H9 (cell line): ENCODE measurements at regions not wholly inside any gene's neighbourhood (a gene's known extent, or its start where the extent isn't known, plus 50 kb on each side); places are given as distances from the start of the nearest gene placed in this dataset.

Source experiments
- DNase-seq: peaks from one replicate; pipeline ENCODE4 v3.0.0-alpha.2; 2017
- H2AFZ ChIP-seq: one replicate; pipeline ENCODE4 v1.6.1; 2013; ENCODE audit warnings: mild to moderate bottlenecking, low read length, control low read depth, moderate library complexity
- H2AK5ac ChIP-seq: 2 replicates; pipeline ENCODE4 v1.6.1; 2013; ENCODE audit warnings: low read length, control low read depth, mixed read lengths; ENCODE audit not compliant: insufficient read length
- H2BK120ac ChIP-seq: one replicate; pipeline ENCODE4 v1.6.1; 2013; ENCODE audit warnings: low read depth, mild to moderate bottlenecking, low read length, control low read depth, inconsistent platforms; ENCODE audit not compliant: poor library complexity, severe bottlenecking
- H2BK12ac ChIP-seq: 2 replicates; pipeline ENCODE4 v1.6.1; 2013; ENCODE audit warnings: low read length, control low read depth, mixed read lengths, low read depth; ENCODE audit not compliant: insufficient read length
- H2BK15ac ChIP-seq: 2 replicates; pipeline ENCODE4 v1.6.1; 2013; ENCODE audit warnings: low read depth, low read length, control low read depth
- H2BK20ac ChIP-seq: one replicate; pipeline ENCODE4 v1.6.1; 2013; ENCODE audit warnings: low read depth, mild to moderate bottlenecking, low read length, control low read depth, inconsistent platforms; ENCODE audit not compliant: poor library complexity, severe bottlenecking
- H2BK5ac ChIP-seq: 2 replicates; pipeline ENCODE4 v1.6.1; 2013; ENCODE audit warnings: low read length, control low read depth, mixed read lengths; ENCODE audit not compliant: insufficient read length
- H3K14ac ChIP-seq: 2 replicates; pipeline ENCODE4 v1.6.1; 2013; ENCODE audit warnings: low read length, control low read depth; ENCODE audit not compliant: insufficient read depth
- H3K18ac ChIP-seq: 2 replicates; pipeline ENCODE4 v1.6.1; 2013; ENCODE audit warnings: low read depth, mild to moderate bottlenecking, mixed read lengths, low read length, control low read depth; ENCODE audit not compliant: insufficient read length
- H3K23ac ChIP-seq: 2 replicates; pipeline ENCODE4 v1.6.1; 2013; ENCODE audit warnings: low read length, control low read depth, mixed read lengths, low read depth; ENCODE audit not compliant: insufficient read length
- H3K23me2 ChIP-seq: 2 replicates; pipeline ENCODE4 v1.6.1; 2013; ENCODE audit warnings: low read depth, mild to moderate bottlenecking, mixed read lengths, low read length, control low read depth; ENCODE audit not compliant: insufficient read length, poor library complexity, severe bottlenecking
- H3K27ac ChIP-seq: 2 replicates; pipeline ENCODE4 v1.5.1; 2013; ENCODE audit warnings: low read length, control low read depth, mixed read lengths, low read depth; ENCODE audit not compliant: insufficient read length
- H3K27me3 ChIP-seq: 2 replicates; pipeline ENCODE4 v1.6.1; 2013; ENCODE audit warnings: low read length, control low read depth, inconsistent platforms; ENCODE audit not compliant: insufficient read depth
- H3K4ac ChIP-seq: 2 replicates; pipeline ENCODE4 v1.6.1; 2013; ENCODE audit warnings: low read depth, mild to moderate bottlenecking, control low read depth, inconsistent platforms, low read length, moderate library complexity
- H3K4me1 ChIP-seq: 2 replicates; pipeline ENCODE4 v1.6.1; 2013; ENCODE audit warnings: low read length, control low read depth, inconsistent platforms; ENCODE audit not compliant: insufficient read depth
- H3K4me2 ChIP-seq: 2 replicates; pipeline ENCODE4 v1.6.1; 2013; ENCODE audit warnings: low read length, control low read depth, mixed read lengths; ENCODE audit not compliant: insufficient read length, insufficient read depth
- H3K56ac ChIP-seq: 2 replicates; pipeline ENCODE4 v1.6.1; 2013; ENCODE audit warnings: low read depth, mild to moderate bottlenecking, mixed read lengths, low read length, control low read depth; ENCODE audit not compliant: insufficient read length
- H3K79me1 ChIP-seq: 2 replicates; pipeline ENCODE4 v1.6.1; 2013; ENCODE audit warnings: low read depth, mild to moderate bottlenecking, moderate library complexity, low read length, control low read depth, inconsistent platforms; ENCODE audit not compliant: insufficient read depth, poor library complexity, severe bottlenecking
- H3K79me2 ChIP-seq: 2 replicates; pipeline ENCODE4 v1.6.1; 2013; ENCODE audit warnings: low read length, control low read depth, inconsistent platforms; ENCODE audit not compliant: insufficient read depth
- H3K9ac ChIP-seq: 2 replicates; pipeline ENCODE4 v1.6.1; 2013; ENCODE audit warnings: low read length, control low read depth, mixed read lengths; ENCODE audit not compliant: insufficient read length; ENCODE audit errors: extremely low read depth
- H3K9me3 ChIP-seq: one replicate; pipeline ENCODE4 v1.6.1; 2013; ENCODE audit warnings: low read depth, low read length, inconsistent platforms; ENCODE audit not compliant: control insufficient read depth
- H3T11ph ChIP-seq: one replicate; pipeline ENCODE4 v1.6.1; 2013; ENCODE audit warnings: mild to moderate bottlenecking, low read length, control low read depth, inconsistent platforms
- H4K20me1 ChIP-seq: one replicate; pipeline ENCODE4 v1.6.1; 2013; ENCODE audit not compliant: control insufficient read depth, insufficient read length, insufficient read depth
- H4K5ac ChIP-seq: 2 replicates; pipeline ENCODE4 v1.6.1; 2013; ENCODE audit warnings: low read depth, mild to moderate bottlenecking, mixed read lengths, low read length, control low read depth; ENCODE audit not compliant: insufficient read length
- H4K8ac ChIP-seq: replicated peaks from 2 replicates; pipeline ENCODE4 v1.6.1; 2013; ENCODE audit warnings: low read length, control low read depth, mixed read lengths, low read depth; ENCODE audit not compliant: insufficient read length
- H4K91ac ChIP-seq: 2 replicates; pipeline ENCODE4 v1.6.1; 2013; ENCODE audit warnings: low read depth, mild to moderate bottlenecking, moderate library complexity, mixed read lengths, low read length, control low read depth; ENCODE audit not compliant: insufficient read length
- H3K27ac Mint-ChIP-seq, 3 experiments: 2 replicates in 2 of 3; 3 replicates in 1 of 3; pipeline ENCODE4 v1.8.0; 2020 to 2021; ENCODE audit warnings: mixed read lengths in 3 of 3, mild to moderate bottlenecking in 1 of 3, moderate library complexity in 1 of 3
- H3K27me3 Mint-ChIP-seq: 2 replicates; pipeline ENCODE4 v1.8.0; 2021; ENCODE audit warnings: low read depth, mild to moderate bottlenecking, moderate library complexity, mixed read lengths
- H3K36me3 Mint-ChIP-seq, 3 experiments: 2 replicates in 2 of 3; 3 replicates in 1 of 3; pipeline ENCODE4 v1.8.0; 2020 to 2021; ENCODE audit warnings: low read depth in 3 of 3, mixed read lengths in 3 of 3; ENCODE audit not compliant: insufficient read depth in 1 of 3
- H3K4me1 Mint-ChIP-seq, 2 experiments: 2 replicates each; pipeline ENCODE4 v1.8.0; 2020; ENCODE audit warnings: mixed read lengths in 2 of 2
- H3K4me3 Mint-ChIP-seq, 2 experiments: 2 replicates in 1 of 2; 3 replicates in 1 of 2; pipeline ENCODE4 v1.8.0; 2020 to 2021; ENCODE audit warnings: mild to moderate bottlenecking in 2 of 2, mixed read lengths in 2 of 2, moderate library complexity in 1 of 2
- H3K9me3 Mint-ChIP-seq, 2 experiments: 2 replicates in 1 of 2; 3 replicates in 1 of 2; pipeline ENCODE4 v1.8.0; 2020; ENCODE audit warnings: mild to moderate bottlenecking in 2 of 2, mixed read lengths in 2 of 2, moderate library complexity in 1 of 2
- WGBS: extraction: QIAGEN DNeasy Blood & Tissue Kit; methylation state at CpG from one replicate; pipeline ENCODE4 v1.1.7; 2013; ENCODE audit warnings: missing lambda C conversion rate, low lambda C conversion rate, mixed read lengths; ENCODE audit not compliant: insufficient read length; ENCODE audit errors: extremely low coverage; 5-methylcytosine and 5-hydroxymethylcytosine counted together
- TF ChIP-seq, protein P1 (sequence below): fragments of 200-600 bp; sonication (generic); conservative IDR thresholded peaks from 3 replicates; pipeline ENCODE4 v1.8.0; 2021; ENCODE audit warnings: antibody characterized with exemption, mild to moderate bottlenecking

DNA sequence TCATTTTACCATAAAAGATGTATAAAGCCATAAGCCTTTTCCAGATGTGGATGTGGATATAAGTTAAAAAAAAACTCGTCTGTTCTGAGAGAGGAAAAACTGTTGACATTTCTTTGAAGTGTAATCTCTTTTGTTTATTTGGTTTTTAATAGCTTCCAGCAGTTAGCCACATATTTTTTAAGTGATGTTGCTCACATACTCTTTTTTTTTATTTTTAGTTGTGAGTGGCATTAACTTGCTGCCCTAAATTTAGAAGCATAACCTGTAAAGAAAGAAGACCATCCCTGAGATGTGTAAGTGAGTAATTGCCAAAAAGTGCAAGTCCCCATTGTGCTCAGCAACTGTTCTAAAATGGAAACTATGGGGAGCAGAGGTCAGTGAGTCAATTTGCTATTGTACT lies 415.9 kb upstream of the MDFIC2 start:
- H3K4me3 Mint-ChIP-seq: no peak overlapping the region
- H4K91ac ChIP-seq: no peak overlapping the region
- no peak for DNase-seq
- no peak overlapping the region for H3T11ph ChIP-seq
- H4K5ac ChIP-seq: no peak overlapping the region
- TF ChIP-seq, protein P1, sequence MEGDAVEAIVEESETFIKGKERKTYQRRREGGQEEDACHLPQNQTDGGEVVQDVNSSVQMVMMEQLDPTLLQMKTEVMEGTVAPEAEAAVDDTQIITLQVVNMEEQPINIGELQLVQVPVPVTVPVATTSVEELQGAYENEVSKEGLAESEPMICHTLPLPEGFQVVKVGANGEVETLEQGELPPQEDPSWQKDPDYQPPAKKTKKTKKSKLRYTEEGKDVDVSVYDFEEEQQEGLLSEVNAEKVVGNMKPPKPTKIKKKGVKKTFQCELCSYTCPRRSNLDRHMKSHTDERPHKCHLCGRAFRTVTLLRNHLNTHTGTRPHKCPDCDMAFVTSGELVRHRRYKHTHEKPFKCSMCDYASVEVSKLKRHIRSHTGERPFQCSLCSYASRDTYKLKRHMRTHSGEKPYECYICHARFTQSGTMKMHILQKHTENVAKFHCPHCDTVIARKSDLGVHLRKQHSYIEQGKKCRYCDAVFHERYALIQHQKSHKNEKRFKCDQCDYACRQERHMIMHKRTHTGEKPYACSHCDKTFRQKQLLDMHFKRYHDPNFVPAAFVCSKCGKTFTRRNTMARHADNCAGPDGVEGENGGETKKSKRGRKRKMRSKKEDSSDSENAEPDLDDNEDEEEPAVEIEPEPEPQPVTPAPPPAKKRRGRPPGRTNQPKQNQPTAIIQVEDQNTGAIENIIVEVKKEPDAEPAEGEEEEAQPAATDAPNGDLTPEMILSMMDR: no peak
- H2BK12ac ChIP-seq: no peak overlapping the region
- H3K18ac ChIP-seq: no peak overlapping the region
- no peak overlapping the region for H3K4me2 ChIP-seq
- H3K14ac ChIP-seq: no peak overlapping the region
- no peak overlapping the region for H2BK20ac ChIP-seq
- peaks cover 28 to 40% of the 10 kb centered on the region in 2 experiments for H3K4me1 Mint-ChIP-seq
- no peak overlapping the region for H3K56ac ChIP-seq
- no peaks in the 10 kb centered on the region; a peak in 1 of 7 replicates for H3K36me3 Mint-ChIP-seq
- no peaks in the 10 kb centered on the region for H3K79me1 ChIP-seq
- H3K4me1 ChIP-seq: no peaks in the 10 kb centered on the region
- no peaks in the 10 kb centered on the region for H3K79me2 ChIP-seq
- H3K23me2 ChIP-seq: no peaks in the 10 kb centered on the region
- no peaks in the 10 kb centered on the region for H4K20me1 ChIP-seq
- H2AFZ ChIP-seq: no peak overlapping the region
- no peak overlapping the region for H4K8ac ChIP-seq
- H2BK5ac ChIP-seq: no peak overlapping the region
- no peaks in the 10 kb centered on the region for H3K27me3 Mint-ChIP-seq
- no peak overlapping the region for H3K27ac ChIP-seq
- peaks cover 0 to 6% of the 10 kb centered on the region in 2 experiments; a peak in 1 of 5 replicates for H3K9me3 Mint-ChIP-seq
- no peak overlapping the region for H2BK120ac ChIP-seq
- no peak overlapping the region for H2AK5ac ChIP-seq
- H3K9me3 ChIP-seq: no peaks in the 10 kb centered on the region
- WGBS: no CpG with 5 or more reads among the region's 1 CpG
- H3K27me3 ChIP-seq: no peaks in the 10 kb centered on the region
- no peak overlapping the region for H2BK15ac ChIP-seq
- no peak overlapping the region for H3K9ac ChIP-seq
- H3K4ac ChIP-seq: no peak overlapping the region
- H3K27ac Mint-ChIP-seq: no peak overlapping the region
- H3K23ac ChIP-seq: no peak overlapping the region
